GM21619 (cell line): ENCODE measurements at regions not wholly inside any gene's neighbourhood (a gene's known extent, or its start where the extent isn't known, plus 50 kb on each side); places are given as distances from the start of the nearest gene placed in this dataset.

Source experiments
- ATAC-seq: cut with Tn5 transposase; IDR thresholded peaks from one replicate; pipeline ENCODE4 v1.9.1; 2021; ENCODE audit not compliant: unreplicated experiment

- ATAC-seq, result no peak
Measured at GRCh38 chr6:63371104-63371715, 51.4 kb upstream of the LGSN start.

- no peak for ATAC-seq
Measured at GRCh38 chr6:63372951-63373533, 53.3 kb upstream of the LGSN start.

- ATAC-seq, result no peak
Measured at GRCh38 chr6:63389191-63389844, 69.5 kb upstream of the LGSN start.

- no peak for ATAC-seq
Measured at GRCh38 chr6:63391203-63391970, 71.6 kb upstream of the LGSN start.

GRCh38 chr6:63392092-63392724 lies 72.4 kb upstream of the LGSN start:
- ATAC-seq, result no peak

GRCh38 chr6:63394656-63395308 lies 75.0 kb upstream of the LGSN start:
- ATAC-seq, result no peak

GRCh38 chr6:63395381-63395780 lies 75.6 kb upstream of the LGSN start:
- no peak for ATAC-seq

- no peak for ATAC-seq
Measured at GRCh38 chr6:63403725-63404124, 83.9 kb upstream of the LGSN start.

GRCh38 chr6:63410435-63411426 lies 90.9 kb upstream of the LGSN start:
- no peak for ATAC-seq

- no peak for ATAC-seq
Measured at GRCh38 chr6:63415286-63415685, 95.5 kb upstream of the LGSN start.

GRCh38 chr6:63418741-63419140 lies 99.0 kb upstream of the LGSN start:
- ATAC-seq, result no peak

GRCh38 chr6:63424636-63425035 lies 104.9 kb upstream of the LGSN start:
- no peak for ATAC-seq

- ATAC-seq, result no peak
Measured at GRCh38 chr6:63425493-63425892, 105.7 kb upstream of the LGSN start.

GRCh38 chr6:63426844-63427243 lies 107.1 kb upstream of the LGSN start:
- ATAC-seq, result no peak

GRCh38 chr6:63427951-63428350 lies 108.2 kb upstream of the LGSN start:
- ATAC-seq, result no peak

GRCh38 chr6:63430985-63431519 lies 111.3 kb upstream of the LGSN start:
- ATAC-seq, result no peak

GRCh38 chr6:63434943-63435342 lies 115.2 kb upstream of the LGSN start:
- ATAC-seq, result no peak

GRCh38 chr6:63436356-63436755 lies 116.6 kb upstream of the LGSN start:
- no peak for ATAC-seq

GRCh38 chr6:63437058-63437457 lies 117.3 kb upstream of the LGSN start:
- ATAC-seq, result no peak
